ENCODE measurements at regions not wholly inside any gene's neighbourhood (a gene's known extent, or its start where the extent isn't known, plus 50 kb on each side); places are given as distances from the start of the nearest gene placed in this dataset.

DNA sequence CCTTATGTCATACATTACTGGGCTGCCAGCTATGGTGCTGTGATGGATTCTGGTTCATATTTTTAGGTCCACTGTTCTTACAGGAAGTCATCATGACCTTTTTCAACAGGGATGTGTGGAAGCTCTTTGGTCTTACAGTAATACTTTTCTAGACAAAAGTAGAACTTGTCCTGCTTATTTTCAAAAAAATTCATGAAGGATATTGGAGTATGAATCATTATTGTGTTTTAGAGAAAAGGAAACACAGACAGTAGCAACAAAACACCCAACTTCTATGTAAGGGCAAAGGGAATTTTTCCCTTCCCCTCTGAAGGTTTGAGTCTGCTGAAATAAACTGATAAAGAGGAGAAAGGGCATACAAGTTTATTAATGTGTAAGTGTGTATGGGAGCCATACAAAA is 54.7 kb upstream of the FAM9C start:
- no peak for DNase-seq

GRCh38 chrX:13096728-13097127 is 52.3 kb upstream of the FAM9C start:
- no peak for DNase-seq

DNA sequence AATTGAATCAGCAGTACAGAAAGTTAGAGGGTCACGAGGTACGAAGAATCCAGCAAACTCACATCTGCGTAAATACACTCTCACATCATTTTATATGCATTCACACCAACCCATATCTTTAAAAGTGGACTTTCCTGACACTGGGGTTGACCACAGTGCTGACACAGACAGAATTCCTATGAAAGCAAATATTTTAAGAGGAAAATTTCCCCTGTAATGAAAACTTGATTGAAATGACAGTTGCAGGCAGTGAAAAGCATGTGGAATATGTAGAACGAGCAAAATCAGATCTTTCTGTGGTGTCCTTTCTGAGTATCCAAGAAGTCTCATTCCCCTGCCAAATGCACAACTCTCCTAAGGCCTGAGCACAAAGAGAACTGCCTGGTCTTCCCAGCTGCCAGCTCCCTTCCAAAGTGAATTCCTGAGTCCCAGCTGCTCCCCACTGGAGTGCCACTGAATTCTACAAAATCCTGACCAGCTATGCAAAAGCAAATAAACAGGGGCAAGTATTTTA is 50.5 kb upstream of the FAM9C start:
- no peak for DNase-seq

- no peak for DNase-seq
These were observed 50.0 kb upstream of the FAM9C start for GRCh38 chrX:13094374-13094773.
